GM23338 (cell line): ENCODE measurements at regions not wholly inside any gene's neighbourhood (a gene's known extent, or its start where the extent isn't known, plus 50 kb on each side); places are given as distances from the start of the nearest gene placed in this dataset.

Experiments used
- CREB1 ChIP-seq: fragments of 250-450 bp; sonication (Bioruptor Pico); IDR thresholded peaks from 2 replicates; pipeline ENCODE4 v1.5.0; 2020; ENCODE audit warnings: low read depth, mild to moderate bottlenecking, moderate library complexity
- CTCF ChIP-seq, 2 experiments: fragments of 200-600 bp in 1 of 2; sonication (generic) in 1 of 2; conservative IDR thresholded peaks; 2 replicates each; pipeline versions ENCODE4 v1.5.1 to v1.6.1; 2016 to 2017; ENCODE audit warnings: antibody characterized with exemption in 2 of 2, low read depth in 2 of 2, mild to moderate bottlenecking in 2 of 2, moderate library complexity in 1 of 2
- EZH2 ChIP-seq: fragments of 200-600 bp; sonication (generic); IDR thresholded peaks from one replicate; pipeline ENCODE4 v1.8.0; 2017; ENCODE audit warnings: antibody characterized with exemption, mild to moderate bottlenecking, low read depth; ENCODE audit not compliant: unreplicated experiment
- EZH2phosphoT487 ChIP-seq: fragments of 200-600 bp; sonication (generic); IDR thresholded peaks from one replicate; pipeline ENCODE4 v1.8.1; 2018; ENCODE audit warnings: antibody characterized with exemption; ENCODE audit not compliant: unreplicated experiment
- NANOG ChIP-seq: IDR thresholded peaks from 2 replicates; pipeline ENCODE4 v1.6.1; 2016; ENCODE audit warnings: antibody characterized with exemption, borderline replicate concordance
- POLR2AphosphoS5 ChIP-seq: IDR thresholded peaks from 2 replicates; pipeline ENCODE4 v1.6.1; 2016; ENCODE audit warnings: antibody characterized with exemption, low read depth
- REST ChIP-seq: IDR thresholded peaks from one replicate; pipeline ENCODE4 v1.6.1; 2018; ENCODE audit warnings: antibody characterized with exemption; ENCODE audit not compliant: unreplicated experiment
- STAT1 ChIP-seq: IDR thresholded peaks from one replicate; pipeline ENCODE4 v1.6.1; 2016; ENCODE audit warnings: antibody characterized with exemption; ENCODE audit not compliant: unreplicated experiment
- ZNF114 ChIP-seq: fragments of 250-450 bp; sonication (Bioruptor Pico); IDR thresholded peaks from 2 replicates; pipeline ENCODE4 v1.5.0; 2020; ENCODE audit warnings: mild to moderate bottlenecking, moderate library complexity
- ZNF331 ChIP-seq: fragments of 250-450 bp; sonication (Bioruptor Pico); IDR thresholded peaks from 2 replicates; pipeline ENCODE4 v1.5.0; 2020; ENCODE audit warnings: low read depth, mild to moderate bottlenecking, moderate library complexity
- TF ChIP-seq, protein P1 (sequence below): fragments of 250-450 bp; sonication (Bioruptor Pico); IDR thresholded peaks from 2 replicates; pipeline ENCODE4 v1.5.0; 2020; ENCODE audit warnings: mild to moderate bottlenecking, moderate library complexity
- TF ChIP-seq, protein P2 (sequence below): IDR thresholded peaks from 2 replicates; pipeline ENCODE4 v1.6.1; 2016; ENCODE audit warnings: antibody characterized with exemption

DNA sequence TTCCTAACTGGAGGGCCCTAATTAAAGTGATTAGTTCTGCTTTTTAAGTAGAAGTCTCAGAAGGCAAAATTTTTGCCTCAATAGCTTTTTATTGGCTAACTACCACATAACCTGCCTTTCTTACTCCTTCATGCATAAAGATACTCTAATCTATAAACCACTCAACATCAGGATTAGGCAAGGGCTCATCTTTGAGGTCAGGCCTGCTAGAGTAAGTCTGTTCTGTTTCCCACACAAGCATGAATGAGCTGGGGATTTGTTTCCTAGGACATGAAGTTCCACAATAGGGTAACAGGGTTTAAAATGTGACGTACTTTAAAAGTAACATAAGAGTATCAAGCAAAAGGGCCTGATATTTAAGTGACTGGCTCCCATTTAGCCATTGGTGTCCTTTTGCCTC lies 522.7 kb upstream of the TYRP1 start:
- TF ChIP-seq CTCF (conservative IDR thresholded peaks at IDR 0.05; ENCODE audit: low read depth in 2 of 2) (no peak), REST (no peak), EZH2 (no peak), NANOG (no peak), POLR2AphosphoS5 (no peak), EZH2phosphoT487 (no peak), STAT1 (no peak), ZNF331 (no peak), ZNF114 (CRISPR knock-in tag) (no peak), CREB1 (CRISPR knock-in tag) (no peak)
- TF ChIP-seq, protein P1, sequence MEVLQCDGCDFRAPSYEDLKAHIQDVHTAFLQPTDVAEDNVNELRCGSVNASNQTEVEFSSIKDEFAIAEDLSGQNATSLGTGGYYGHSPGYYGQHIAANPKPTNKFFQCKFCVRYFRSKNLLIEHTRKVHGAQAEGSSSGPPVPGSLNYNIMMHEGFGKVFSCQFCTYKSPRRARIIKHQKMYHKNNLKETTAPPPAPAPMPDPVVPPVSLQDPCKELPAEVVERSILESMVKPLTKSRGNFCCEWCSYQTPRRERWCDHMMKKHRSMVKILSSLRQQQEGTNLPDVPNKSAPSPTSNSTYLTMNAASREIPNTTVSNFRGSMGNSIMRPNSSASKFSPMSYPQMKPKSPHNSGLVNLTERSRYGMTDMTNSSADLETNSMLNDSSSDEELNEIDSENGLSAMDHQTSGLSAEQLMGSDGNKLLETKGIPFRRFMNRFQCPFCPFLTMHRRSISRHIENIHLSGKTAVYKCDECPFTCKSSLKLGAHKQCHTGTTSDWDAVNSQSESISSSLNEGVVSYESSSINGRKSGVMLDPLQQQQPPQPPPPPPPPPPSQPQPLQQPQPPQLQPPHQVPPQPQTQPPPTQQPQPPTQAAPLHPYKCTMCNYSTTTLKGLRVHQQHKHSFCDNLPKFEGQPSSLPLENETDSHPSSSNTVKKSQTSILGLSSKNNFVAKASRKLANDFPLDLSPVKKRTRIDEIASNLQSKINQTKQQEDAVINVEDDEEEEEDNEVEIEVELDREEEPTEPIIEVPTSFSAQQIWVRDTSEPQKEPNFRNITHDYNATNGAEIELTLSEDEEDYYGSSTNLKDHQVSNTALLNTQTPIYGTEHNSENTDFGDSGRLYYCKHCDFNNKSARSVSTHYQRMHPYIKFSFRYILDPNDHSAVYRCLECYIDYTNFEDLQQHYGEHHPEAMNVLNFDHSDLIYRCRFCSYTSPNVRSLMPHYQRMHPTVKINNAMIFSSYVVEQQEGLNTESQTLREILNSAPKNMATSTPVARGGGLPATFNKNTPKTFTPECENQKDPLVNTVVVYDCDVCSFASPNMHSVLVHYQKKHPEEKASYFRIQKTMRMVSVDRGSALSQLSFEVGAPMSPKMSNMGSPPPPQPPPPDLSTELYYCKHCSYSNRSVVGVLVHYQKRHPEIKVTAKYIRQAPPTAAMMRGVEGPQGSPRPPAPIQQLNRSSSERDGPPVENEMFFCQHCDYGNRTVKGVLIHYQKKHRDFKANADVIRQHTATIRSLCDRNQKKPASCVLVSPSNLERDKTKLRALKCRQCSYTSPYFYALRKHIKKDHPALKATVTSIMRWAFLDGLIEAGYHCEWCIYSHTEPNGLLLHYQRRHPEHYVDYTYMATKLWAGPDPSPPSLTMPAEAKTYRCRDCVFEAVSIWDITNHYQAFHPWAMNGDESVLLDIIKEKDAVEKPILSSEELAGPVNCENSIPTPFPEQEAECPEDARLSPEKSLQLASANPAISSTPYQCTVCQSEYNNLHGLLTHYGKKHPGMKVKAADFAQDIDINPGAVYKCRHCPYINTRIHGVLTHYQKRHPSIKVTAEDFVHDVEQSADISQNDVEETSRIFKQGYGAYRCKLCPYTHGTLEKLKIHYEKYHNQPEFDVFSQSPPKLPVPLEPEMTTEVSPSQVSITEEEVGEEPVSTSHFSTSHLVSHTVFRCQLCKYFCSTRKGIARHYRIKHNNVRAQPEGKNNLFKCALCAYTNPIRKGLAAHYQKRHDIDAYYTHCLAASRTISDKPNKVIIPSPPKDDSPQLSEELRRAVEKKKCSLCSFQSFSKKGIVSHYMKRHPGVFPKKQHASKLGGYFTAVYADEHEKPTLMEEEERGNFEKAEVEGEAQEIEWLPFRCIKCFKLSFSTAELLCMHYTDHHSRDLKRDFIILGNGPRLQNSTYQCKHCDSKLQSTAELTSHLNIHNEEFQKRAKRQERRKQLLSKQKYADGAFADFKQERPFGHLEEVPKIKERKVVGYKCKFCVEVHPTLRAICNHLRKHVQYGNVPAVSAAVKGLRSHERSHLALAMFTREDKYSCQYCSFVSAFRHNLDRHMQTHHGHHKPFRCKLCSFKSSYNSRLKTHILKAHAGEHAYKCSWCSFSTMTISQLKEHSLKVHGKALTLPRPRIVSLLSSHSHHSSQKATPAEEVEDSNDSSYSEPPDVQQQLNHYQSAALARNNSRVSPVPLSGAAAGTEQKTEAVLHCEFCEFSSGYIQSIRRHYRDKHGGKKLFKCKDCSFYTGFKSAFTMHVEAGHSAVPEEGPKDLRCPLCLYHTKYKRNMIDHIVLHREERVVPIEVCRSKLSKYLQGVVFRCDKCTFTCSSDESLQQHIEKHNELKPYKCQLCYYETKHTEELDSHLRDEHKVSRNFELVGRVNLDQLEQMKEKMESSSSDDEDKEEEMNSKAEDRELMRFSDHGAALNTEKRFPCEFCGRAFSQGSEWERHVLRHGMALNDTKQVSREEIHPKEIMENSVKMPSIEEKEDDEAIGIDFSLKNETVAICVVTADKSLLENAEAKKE (CRISPR knock-in tag): no peak
- TF ChIP-seq, protein P2, sequence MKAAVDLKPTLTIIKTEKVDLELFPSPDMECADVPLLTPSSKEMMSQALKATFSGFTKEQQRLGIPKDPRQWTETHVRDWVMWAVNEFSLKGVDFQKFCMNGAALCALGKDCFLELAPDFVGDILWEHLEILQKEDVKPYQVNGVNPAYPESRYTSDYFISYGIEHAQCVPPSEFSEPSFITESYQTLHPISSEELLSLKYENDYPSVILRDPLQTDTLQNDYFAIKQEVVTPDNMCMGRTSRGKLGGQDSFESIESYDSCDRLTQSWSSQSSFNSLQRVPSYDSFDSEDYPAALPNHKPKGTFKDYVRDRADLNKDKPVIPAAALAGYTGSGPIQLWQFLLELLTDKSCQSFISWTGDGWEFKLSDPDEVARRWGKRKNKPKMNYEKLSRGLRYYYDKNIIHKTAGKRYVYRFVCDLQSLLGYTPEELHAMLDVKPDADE: no peak
